Kidney (tissue), 13 donors: ENCODE measurements at regions not wholly inside any gene's neighbourhood (a gene's known extent, or its start where the extent isn't known, plus 50 kb on each side); places are given as distances from the start of the nearest gene placed in this dataset.

Experiments
- DNase-seq, 5 donors: peaks; one replicate each; pipeline ENCODE4 v3.0.0-alpha.2; 2013 to 2020
- FAIRE-seq: peaks from 2 replicates; lab custom pipeline; 2012; peaks lifted over from hg19 to GRCh38; lab: Jason Lieb, UNC
- H3K27ac ChIP-seq, 2 donors: one replicate each; pipeline ENCODE4 v1.7.0; 2013; ENCODE audit warnings: low read depth in 2 of 2, low read length in 2 of 2, inconsistent platforms in 1 of 2
- H3K27me3 ChIP-seq: one replicate; pipeline ENCODE4 v1.7.1; 2013; ENCODE audit warnings: low read length, inconsistent platforms; ENCODE audit not compliant: control insufficient read depth, insufficient read depth
- H3K36me3 ChIP-seq, 3 donors: one replicate each; pipeline versions ENCODE4 v1.7.0 to v1.7.1; 2013; ENCODE audit warnings: low read length in 3 of 3, control low read depth in 1 of 3, inconsistent platforms in 1 of 3; ENCODE audit not compliant: insufficient read depth in 3 of 3, control insufficient read depth in 2 of 3
- H3K4me1 ChIP-seq, 3 donors: one replicate each; pipeline versions ENCODE4 v1.7.0 to v1.7.1; 2013; ENCODE audit warnings: low read length in 3 of 3, inconsistent platforms in 1 of 3, low read depth in 1 of 3; ENCODE audit not compliant: control insufficient read depth in 2 of 3, insufficient read depth in 2 of 3
- H3K4me3 ChIP-seq, 3 donors: one replicate each; pipeline versions ENCODE4 v1.7.0 to v1.8.1; 2013; ENCODE audit warnings: low read length in 3 of 3, control low read depth in 1 of 3, inconsistent platforms in 1 of 3
- H3K9ac ChIP-seq, 3 donors: one replicate each; pipeline versions ENCODE4 v1.7.0 to v1.7.1; 2013; ENCODE audit warnings: low read length in 3 of 3, control low read depth in 1 of 3, inconsistent platforms in 1 of 3
- H3K9me3 ChIP-seq, 3 donors: one replicate each; pipeline versions ENCODE4 v1.7.0 to v1.7.1; 2013; ENCODE audit warnings: low read length in 3 of 3, control low read depth in 1 of 3, inconsistent platforms in 1 of 3; ENCODE audit not compliant: control insufficient read depth in 2 of 3, insufficient read depth in 1 of 3
- intact Hi-C: fragments of 100-400 bp; cut with DNase I; formaldehyde crosslinking; loops from one replicate; pipeline ENCODE4 v1.11.1; 2022
- TF ChIP-seq, protein P1 (sequence below): IDR thresholded peaks from 3 replicates; pipeline ENCODE4 v1.5.1; 2012; ENCODE audit warnings: mild to moderate bottlenecking, moderate library complexity, borderline replicate concordance; ENCODE audit not compliant: insufficient read depth; ENCODE audit errors: extremely low read depth
- donor health status: control.
- donor health status: control.
- donor health status: control.
- donor health status: control.
- donor health status: control.
- donor health status: DM: yes; HTN: yes; CAD: no.
- donor health status: Normal renal cell carcinoma (clear cell type).

DNA sequence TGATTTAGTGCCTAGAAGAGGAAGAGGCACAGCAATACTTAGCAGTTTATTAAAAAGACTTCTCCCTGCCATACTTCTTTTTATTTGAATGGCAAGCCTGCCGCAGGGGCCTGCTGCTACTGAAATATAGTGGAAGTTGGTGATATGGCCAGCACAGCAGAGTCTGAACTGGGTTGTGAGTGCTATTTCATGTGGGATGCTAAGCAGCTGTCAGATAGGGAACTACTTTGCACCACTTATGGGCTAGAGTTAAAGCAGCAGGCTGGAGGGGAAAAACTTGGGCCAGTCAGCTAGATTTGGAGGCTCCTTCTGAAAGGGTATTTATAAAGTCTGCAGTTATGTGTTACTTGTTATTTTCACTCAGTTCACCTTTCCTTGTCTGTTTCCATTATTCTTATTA, 299.0 kb upstream of the E2F7 start:
- no peak for FAIRE-seq
- H3K4me1 ChIP-seq, result no peaks in the 10 kb centered on the region

DNA sequence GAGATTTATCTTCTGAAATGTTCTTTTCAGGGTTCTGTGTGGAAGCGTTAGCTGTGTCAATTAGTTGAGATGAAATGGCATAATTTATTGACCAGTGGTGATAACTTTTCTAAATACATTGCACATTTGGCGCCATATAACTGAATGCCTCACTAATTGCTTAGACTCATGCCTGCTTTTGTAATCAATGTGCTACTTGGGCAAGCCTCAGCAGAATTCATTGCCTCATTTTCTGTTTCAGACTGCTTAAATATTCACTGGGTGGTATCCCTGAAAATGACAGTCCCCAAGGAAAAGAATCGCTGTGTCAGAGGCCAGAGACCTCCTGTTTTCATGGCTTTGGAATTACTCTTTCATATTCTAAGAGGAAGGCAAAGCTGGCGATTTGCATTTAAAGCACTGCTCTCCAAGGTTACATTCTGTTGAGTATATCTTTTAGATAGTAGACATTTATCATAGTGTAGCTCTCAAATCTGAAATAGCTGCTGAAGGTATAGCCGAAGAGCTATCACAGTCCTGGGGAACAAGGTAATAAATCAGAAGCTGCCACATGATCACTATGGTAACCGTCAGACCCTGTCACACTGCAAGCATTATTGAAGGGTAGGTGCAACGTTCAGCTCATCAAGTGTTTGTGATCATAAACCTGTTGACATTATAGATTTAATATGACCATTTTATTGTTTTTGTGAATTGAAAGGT, 297.3 kb upstream of the E2F7 start:
- no peaks in the 10 kb centered on the region for H3K27me3 ChIP-seq
- no peak overlapping the region for H3K9ac ChIP-seq
- H3K4me3 ChIP-seq, result no peak overlapping the region
- no peak for FAIRE-seq
- TF ChIP-seq, protein P1, sequence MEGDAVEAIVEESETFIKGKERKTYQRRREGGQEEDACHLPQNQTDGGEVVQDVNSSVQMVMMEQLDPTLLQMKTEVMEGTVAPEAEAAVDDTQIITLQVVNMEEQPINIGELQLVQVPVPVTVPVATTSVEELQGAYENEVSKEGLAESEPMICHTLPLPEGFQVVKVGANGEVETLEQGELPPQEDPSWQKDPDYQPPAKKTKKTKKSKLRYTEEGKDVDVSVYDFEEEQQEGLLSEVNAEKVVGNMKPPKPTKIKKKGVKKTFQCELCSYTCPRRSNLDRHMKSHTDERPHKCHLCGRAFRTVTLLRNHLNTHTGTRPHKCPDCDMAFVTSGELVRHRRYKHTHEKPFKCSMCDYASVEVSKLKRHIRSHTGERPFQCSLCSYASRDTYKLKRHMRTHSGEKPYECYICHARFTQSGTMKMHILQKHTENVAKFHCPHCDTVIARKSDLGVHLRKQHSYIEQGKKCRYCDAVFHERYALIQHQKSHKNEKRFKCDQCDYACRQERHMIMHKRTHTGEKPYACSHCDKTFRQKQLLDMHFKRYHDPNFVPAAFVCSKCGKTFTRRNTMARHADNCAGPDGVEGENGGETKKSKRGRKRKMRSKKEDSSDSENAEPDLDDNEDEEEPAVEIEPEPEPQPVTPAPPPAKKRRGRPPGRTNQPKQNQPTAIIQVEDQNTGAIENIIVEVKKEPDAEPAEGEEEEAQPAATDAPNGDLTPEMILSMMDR, result no peak
- H3K36me3 ChIP-seq, result no peaks in the 10 kb centered on the region
- no peak for DNase-seq
- H3K9me3 ChIP-seq, result no peaks in the 10 kb centered on the region
- no peak overlapping the region for H3K27ac ChIP-seq
- no peaks in the 10 kb centered on the region for H3K4me1 ChIP-seq
- intact Hi-C loops, result no loop called here

More for the DNA sequence above, 299.0 kb upstream of the E2F7 start:
- TF ChIP-seq, protein P1, result no peak
- no peak for DNase-seq
- H3K36me3 ChIP-seq, result no peaks in the 10 kb centered on the region
- no peak overlapping the region for H3K9ac ChIP-seq
- H3K4me3 ChIP-seq, result no peak overlapping the region
- no peak overlapping the region for H3K27ac ChIP-seq
- H3K27me3 ChIP-seq, result no peaks in the 10 kb centered on the region
- H3K9me3 ChIP-seq, result no peaks in the 10 kb centered on the region
- intact Hi-C loops, result no loop called here

DNA sequence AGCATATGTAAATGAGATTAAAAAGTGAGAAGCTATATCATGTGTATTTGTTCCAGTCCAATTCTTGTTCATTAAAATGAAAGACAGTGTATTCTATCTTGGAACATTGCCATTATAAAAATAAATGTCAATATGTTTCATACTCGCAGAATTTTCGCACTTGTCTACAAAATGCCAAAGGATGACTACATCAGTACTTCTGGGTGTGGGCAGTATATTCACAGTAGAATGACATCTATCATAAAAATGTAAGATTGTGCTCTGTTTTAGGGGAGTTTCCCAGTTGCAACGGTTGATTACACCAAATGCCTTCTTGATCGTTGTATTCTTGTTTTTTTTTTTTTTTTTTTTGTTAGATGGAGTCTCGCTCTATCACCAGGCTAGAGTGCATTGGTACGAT, 292.3 kb upstream of the E2F7 start:
- Histone ChIP-seq H3K9ac (no peak overlapping the region), H3K4me1 (no peaks in the 10 kb centered on the region), H3K27ac (no peak overlapping the region), H3K9me3 (no peaks in the 10 kb centered on the region), H3K27me3 (no peaks in the 10 kb centered on the region), H3K36me3 (no peaks in the 10 kb centered on the region), H3K4me3 (no peak overlapping the region)
- DNase-seq (no peak), FAIRE-seq (no peak)
- TF ChIP-seq, protein P1, result no peak
- intact Hi-C loops, result no loop called here
